T1000 (cell line): ENCODE measurements at regions not wholly inside any gene's neighbourhood (a gene's known extent, or its start where the extent isn't known, plus 50 kb on each side); places are given as distances from the start of the nearest gene placed in this dataset.

Source experiments
- DNase-seq: peaks from one replicate; lab custom pipeline; 2025; ENCODE audit warnings: mixed read lengths; lab: John Stamatoyannopoulos, UW

DNA sequence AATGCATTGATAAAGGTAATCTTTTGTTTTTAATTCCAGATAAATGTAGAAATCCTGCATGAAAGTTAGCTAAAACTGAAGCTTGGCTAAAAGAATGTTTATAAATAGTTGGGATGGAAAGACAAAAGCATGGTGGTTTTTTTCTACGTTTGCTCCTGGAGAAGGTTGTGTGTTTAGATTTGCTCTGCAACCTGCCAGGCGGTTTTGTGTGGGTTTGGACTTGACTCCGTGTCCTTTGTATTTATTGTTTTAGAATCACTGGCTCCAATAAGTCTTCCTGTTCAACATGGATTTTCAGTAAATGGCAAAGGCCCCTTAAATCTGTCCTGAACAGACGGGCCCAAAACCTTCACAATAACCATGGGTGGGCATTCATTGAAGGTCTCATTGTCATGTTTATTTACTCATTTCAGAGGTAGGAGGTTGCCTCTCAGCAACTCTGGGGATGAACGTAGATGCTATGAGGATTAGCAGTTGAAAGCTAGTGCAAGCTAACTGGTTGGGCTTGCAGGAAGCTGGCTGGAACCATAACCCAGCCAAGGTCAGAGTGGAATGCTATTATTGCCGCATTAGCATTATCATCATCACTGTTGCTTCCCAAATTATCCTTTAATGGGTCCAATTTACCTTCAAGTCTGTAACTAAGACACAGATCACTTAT, 60.6 kb upstream of the ADAMTS9 start:
- no peak for DNase-seq

DNA sequence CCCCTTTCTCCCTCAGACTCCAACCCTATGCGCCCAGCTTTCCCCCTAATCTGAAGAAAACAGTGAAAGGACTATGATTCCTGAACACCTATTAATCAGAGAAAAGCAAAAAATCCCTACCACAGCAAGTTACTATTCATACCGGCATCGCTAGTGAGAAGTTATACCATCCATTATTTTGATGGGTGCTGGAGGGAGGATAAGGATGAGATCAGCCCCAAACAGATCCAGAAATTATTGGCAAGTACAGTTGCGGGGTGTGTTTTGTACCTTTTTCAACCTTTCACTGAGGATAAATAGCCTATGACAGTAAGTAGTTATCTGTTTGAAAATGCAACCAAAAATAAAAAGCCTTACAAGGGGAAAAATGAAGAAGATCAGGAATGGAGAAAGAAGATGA, 59.9 kb upstream of the ADAMTS9 start:
- DNase-seq: no peak

DNA sequence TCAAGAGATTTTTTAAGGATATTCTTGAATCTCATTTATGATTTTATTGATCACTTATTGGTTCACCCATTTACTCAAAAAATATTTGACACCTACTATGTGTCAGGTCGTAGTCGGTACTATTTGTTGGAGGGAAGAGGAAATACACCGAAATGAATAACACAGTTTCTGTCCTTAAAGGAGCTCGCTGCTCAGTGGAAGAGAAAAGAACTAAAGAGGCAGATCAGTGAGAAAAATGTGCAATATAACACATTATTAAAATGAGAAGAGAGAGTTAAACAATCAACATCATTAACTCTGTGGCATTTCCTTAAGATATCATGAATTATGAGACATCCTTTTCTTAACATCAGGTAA, 56.1 kb upstream of the ADAMTS9 start:
- DNase-seq: no peak

DNA sequence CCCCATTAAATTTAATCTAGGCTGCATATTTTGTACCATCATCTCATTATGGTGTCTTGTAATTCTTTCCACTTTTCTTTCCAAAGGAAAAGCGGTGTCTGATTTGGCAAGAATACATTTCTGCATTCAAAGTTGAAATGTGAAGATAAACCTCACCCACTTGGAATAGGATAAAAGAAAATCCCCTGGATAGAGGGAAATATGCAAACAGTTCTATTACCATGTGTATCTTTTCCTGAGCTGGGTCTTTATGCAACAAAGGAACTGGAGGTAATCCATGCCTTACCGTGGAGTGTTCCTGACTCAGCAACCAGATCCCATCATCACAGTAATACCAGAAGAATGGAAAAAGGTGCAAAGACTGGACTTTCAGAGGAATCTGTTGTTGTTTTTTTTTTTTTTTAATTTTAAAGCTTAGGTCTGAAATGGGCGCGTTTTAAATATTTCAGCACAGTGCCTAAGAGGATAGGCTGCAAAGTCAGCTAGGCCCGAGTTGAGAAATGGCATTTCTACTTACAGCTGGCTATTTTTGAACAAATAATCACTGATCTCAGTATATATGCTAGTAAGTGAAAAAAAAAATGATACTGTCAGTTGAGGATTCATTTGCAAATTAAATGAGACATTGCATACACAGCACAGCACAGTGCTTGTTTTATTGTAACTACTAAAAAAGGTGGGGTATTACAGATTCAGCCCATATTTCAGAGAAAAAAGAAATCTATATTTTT, 55.5 kb upstream of the ADAMTS9 start:
- DNase-seq: no peak

DNA sequence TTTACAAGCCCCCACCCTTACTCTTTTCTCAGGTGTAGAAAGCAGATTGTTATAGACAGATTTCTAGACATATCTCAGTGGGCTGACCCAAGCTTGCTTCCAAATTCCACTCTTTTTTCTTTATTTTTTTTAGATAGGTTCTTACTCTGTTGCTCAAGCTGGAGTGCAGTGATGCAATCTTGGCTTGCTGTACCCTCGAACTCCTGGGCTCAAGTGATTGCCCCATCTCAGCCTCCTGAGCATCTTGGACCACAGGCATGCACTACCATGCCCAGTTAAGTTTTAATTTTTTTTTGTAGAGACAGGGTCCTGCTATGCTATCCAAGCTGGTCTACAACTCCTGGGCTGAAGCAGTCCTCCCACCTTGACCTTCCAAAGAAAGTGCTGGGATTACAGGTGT, 53.5 kb upstream of the ADAMTS9 start:
- DNase-seq: no peak

DNA sequence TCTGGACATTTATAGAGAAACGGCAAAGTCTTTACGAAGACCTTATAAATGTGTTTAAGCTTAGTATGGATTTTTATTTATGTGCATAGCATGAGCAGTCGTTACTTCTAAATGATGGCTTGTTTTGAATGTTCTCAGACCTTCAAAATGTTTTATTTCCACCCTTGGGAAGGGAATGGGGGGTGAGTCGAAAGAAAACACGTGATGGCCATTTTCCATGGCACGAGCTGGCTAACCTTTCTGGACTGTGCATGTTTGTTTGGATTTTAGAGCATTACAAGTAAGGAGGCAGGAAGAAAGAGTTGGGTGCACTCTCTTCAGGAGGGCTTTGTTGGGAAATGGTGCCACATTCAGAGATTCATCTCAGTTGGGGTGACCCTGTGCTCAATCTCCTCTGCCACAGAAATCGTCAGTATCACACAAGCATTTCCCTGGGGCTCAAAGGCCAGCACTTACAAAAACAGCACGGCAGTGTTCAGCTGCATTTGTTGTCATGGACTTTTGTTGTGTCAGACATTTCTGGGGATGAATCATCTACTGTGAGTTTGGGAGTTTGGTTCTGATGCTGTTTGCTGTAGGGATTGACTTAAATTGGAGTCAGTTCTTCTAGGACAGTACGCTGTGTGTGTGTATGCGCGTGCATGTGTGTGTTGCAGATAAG, 52.3 kb upstream of the ADAMTS9 start:
- DNase-seq: no peak
